ENCODE measurements at regions not wholly inside any gene's neighbourhood (a gene's known extent, or its start where the extent isn't known, plus 50 kb on each side); places are given as distances from the start of the nearest gene placed in this dataset.

DNA sequence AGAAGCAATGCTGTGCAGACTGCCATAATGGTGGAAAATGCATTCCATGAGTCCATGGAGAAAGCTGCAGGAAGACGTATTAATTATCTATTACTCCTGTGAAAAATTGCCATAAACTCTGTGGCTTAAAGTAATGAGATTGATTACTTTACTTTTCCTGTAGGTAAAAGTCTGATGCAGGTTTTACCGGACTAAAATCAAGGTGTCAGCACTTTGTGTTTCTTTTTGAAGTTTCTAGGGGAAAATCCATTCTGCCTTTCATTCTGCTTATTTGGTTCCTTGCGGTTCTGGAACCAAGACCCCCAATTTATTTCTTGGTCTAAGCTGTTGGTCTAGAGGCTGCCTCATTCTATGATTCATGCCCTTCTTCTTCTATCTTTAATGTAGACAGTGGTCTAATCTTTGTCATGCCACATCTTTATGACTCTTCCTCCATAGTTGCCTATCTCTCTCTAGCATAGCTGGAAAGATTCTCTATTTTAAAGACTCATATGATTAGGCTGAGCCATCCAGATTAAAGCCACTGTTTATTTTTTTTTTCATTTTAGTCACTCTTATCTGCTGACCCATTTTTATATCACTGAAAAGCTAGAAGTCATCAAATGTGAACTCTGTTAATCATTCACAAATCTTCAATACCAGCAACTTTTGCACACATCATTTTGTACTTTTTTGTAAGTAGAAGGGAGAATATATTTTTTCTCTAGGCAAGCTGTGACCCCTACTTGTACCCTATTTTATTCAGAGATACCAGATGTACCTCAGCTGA lies 2056.4 kb downstream of the PCDH7 start:
- no peak for DNase-seq

DNA sequence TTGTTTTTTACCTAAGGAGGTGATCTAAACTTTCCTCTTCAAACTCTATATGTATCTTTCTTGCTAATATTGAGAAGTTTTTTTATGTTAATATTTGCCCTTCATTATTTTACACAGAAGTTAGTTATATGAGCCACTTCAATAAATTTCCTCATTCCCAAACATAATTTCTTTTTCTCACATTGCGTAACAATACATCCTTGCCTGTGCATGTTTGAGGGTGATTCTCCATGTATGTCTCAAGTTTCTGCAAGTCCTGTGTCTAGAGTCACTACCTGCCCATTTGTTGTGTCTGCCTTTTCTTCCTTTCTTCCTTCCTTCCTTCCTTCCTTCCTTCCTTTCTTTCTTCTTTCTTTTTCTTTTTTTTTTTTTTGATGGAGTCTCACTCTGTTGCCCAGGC lies 2057.9 kb downstream of the PCDH7 start:
- no peak for DNase-seq

DNA sequence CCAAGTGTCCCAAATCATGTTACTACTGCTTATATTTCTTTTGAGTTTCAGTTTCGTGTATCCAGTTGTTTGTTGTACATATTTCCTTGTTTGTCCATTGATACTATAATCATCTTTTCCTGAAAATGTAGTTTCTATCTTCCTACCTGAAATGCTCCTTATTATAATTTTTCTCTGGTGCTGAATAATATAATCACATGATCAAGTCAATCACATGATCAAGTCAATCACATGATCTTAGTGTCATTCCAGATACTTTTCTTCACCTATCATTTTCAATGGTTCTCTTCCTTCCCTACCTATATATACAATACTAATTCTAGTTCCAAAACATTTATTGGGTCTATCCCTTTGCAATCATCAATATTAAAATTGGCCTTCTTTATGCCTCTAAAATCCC lies 2058.8 kb downstream of the PCDH7 start:
- no peak for DNase-seq

DNA sequence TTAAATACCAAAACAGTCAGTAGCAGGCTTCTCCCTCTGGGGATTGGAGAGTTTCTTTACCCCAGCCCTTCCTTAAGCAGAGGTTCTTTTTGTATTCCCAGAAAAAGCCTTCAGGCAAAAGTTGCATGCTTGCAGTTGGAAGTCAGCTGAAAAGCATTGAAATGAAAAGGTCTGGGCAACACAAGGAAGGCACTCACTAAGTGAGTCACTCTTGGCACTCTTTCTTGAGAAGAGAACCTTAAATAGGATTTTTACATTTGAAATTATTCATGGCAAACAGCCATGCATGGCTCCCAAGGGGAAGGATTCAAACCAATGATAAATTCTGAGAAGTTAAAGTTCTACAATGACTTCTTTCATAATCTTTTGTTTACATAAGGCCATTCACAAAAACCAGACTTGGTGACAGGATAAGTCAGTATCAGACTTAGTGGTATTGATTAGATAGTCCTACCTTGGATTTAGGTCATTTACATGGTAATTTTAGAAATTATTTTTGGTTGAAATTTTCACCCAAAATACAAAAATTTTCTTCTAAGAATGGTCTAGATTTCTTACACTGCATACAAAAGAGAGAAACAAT lies 2068.9 kb downstream of the PCDH7 start:
- DNase-seq = peak; percentile 1

DNA sequence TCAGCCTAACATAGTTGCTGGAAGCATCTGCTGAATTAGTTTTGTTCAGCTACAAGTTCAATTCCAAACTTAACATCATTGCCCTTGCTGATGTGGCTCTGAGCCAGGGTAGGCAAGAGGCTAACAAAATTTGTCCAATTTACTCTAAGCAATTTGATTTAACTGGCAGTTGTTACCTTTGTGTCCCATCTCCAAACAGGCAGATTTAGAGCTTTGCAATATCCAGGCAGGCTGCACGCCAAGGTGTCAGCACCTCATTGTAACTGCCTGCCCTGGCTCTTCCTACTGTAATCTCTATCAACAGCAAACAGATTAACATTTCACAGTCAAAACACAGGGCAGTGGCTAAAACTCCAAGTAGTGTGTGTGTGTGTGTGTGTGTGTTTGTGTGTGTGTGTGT lies 2070.6 kb downstream of the PCDH7 start:
- no peak for DNase-seq

DNA sequence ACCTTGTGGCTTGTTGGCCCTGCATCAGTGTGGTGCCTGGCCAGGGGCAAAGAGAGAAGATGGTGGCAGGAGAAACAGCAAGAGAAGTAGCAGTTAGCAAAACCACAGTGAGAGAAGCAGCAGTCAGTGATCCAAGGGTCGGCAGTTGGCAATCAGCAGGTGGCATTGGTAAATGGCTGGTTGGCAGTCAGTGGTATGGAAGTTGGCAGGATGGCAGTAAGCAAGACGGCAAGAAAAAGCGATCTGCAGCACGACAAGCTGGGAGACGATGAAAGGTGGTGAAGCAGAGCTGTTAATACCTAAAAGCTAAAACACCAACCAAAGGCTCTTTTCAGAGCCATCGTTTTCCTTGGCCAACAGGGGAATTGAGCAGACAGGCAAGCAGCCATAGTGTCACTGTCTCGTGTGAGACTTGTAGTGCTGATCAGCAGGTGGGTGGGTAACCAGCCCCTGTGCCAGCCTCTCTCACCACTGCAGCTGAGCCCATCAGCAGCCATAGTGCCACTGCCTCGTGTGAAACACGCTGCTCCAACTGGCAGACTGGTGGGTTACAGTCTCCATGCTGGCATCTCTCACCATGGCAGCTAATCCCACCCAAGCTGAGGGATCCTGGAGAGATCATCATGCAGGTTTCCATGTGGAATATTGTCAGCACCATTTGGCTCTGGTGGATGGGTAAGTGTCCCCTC lies 2078.4 kb downstream of the PCDH7 start:
- DNase-seq = no peak

DNA sequence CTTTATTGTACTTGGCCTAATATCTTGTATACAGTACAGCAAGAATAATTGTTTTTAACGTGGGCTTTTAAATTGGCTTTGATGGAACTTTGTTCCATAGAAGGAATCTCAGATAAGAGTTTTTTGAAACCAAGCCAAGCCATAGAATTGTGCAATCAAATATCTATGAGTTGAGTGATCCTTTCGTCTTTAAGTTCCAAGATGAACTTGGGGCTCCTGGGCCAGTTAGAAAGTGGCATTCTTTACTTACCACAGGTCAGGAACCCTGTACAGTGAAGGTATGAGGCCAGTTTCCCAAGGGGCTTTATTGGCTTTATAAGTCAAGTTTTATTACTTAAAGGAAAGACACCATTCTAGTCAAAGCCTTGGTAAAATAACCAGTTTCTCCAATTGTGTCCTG lies 2104.2 kb downstream of the PCDH7 start:
- no peak for DNase-seq

DNA sequence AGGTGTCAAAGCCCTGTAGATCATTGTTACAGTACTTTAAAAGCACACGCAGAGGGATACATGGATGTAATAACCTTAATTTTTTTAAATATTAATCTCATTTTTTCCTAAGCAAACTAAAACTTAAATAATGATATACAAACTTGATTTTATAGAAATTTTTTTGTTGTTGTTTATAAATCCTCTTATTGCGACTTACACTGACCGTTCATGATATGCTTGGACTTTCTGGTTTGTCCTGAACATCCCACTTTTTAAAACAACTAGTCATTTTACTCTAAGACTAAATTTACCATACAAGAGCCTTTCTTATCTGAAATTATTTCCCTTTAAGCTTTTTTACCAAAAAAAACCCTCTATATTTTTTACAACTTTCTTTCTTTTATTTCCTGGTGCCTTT lies 2106.0 kb downstream of the PCDH7 start:
- no peak for DNase-seq

DNA sequence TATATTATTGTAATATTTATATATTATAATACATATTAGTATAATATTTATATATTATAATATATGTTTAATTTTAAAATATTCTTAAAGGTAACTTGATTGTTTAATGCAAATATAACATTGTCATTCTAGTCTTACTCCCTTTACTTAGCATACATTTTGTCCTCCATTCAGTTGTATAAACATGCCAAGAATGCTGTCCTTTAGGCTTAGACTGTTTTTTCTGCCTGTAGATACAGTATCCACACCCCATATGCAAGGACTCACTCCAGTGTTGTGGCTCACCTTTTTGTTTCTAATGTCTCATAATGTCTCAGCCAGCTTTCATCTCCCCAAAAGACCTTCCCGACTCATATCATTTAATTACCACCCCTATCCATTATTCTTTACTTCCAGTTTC lies 2110.0 kb downstream of the PCDH7 start:
- no peak for DNase-seq

DNA sequence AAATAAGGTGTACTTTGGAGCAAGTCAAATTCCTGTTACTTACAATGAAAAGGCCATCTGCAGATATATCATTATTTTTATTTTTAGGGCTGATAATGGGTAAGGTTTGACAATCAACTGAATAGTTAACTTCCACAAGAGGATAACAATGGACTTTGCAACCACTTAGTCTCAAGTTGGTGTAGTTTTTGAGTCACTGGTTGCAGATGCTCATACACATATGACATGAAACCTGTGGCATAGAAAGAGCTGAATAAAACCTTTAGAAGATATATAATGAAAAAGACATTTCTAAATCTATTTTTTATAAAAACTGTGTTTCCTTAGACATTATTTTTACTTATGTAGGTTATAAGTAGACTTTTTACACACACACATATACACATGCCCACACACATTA lies 2110.9 kb downstream of the PCDH7 start:
- no peak for DNase-seq

DNA sequence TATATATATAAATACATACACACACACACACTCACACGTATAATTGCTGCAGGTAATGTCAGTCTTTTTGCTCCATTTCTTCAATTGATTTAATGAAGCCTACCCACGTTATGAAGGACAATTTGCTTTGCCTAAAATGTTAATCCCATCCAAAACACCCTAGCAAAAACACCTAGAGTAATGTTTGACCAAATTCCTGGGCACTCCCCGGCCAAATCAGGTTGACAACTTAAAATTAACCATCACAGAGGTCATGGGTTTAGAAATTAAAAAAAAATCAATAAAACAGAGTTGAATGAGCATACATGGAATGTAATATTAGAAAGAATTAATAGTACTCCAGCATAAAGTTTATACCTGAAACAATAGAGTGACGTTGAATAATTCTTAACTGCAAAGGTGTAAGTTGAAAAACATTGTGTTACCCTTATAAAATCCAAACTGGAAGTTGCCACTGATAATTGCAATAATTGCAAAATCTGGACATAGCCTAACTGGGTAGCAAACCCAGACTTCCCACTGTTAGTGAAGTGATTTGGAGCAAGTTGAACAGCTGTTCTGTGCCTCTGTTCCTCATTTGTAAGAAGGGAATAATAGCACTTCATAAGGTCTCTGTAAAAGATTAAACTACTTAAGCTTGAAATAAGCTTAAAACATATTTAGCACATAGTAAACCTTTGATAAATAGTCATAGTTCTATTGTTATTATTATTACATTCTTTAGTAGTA lies 2120.5 kb downstream of the PCDH7 start:
- DNase-seq = no peak

DNA sequence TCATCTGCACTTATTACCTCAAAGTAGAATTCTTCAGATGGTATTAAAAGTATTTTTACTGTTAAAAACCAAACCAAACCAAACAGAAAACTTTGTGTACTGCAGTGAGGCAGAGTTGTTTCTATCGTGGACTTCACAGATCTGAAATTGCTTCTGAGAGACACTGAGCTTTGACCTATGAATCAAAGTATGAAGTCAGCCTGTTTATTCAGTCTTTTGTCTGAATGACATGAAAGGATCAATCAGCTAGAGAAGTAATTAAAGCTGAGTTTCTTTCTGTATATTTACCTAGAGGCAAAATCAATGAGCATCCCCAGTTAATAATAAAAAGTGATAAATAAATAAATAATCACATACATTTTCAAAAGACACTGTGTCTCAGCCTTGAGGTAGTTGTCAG lies 2121.0 kb downstream of the PCDH7 start:
- DNase-seq = no peak

DNA sequence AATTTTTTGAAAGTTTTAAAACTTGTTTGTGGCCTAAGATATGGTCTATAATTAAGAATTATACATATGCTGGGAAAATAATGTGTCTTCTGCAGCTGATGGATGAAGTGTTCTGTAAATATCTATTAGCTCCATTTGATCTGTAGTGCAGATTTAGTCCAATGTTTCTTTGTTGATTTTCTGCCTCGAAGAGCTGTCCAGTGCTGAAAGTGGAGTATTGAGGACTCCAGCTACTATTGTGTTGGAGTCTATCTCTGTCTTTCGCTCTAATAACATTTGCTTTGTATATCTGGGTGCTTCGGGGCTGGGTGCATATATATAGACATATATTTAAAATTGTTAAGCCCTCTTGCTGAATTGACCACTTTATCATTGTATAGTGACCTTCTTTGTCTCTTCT lies 2127.3 kb downstream of the PCDH7 start:
- peak; percentile 20 for DNase-seq

DNA sequence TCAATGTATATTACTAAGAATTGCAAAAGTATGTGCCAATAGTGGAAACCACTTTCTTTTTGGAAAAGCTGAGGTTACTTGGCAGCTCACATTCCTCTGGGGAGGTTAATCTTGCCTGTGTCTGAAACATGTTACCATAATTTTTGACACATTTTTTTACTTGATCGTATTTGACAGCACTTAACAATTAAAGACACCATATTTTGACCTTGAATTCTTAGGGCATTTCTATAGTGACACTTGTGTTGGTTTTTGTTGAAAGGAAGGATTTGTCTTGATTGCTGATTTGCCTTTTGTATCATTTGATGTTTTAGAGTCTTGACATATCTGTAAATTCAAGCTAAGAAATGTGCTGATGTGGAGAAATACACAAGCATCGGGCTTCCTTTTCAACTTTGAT lies 2135.5 kb downstream of the PCDH7 start:
- no peak for DNase-seq

DNA sequence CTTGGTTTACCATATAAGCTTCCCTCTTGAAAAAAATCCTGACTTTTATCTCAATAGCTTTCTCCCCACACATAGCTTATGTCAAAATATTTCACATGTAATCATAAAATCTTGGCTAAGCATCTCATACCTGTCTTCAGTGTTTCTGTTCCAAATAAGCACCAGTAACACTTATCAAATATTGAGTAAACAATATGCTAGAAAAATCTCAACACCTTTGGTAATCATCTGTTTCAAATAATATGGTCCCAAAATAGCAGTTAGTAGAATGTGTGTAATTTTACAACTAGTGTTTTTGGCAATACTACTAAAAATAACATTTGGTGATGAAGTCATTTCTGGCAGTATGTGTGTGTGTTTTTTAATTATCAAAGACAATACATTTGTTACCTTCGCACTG lies 2138.2 kb downstream of the PCDH7 start:
- no peak for DNase-seq

DNA sequence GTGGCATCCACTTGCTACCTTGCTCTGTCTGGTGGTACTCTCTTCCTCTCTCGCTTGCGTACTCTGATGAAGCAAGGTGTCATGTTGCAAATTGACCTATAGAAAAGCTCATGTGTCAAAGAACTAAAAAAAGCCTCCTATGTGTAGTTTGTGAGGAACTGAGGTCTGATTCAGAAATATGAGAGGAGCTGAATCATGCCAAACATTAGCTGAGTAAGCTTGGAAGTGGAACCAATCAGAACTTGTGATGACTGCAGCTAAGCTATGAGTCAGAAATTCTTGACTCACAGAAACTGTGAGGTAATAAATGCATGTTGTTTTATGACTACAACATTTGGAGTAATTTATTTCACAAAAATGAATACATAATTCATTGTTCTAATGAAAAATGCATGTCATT lies 2138.8 kb downstream of the PCDH7 start:
- no peak for DNase-seq

DNA sequence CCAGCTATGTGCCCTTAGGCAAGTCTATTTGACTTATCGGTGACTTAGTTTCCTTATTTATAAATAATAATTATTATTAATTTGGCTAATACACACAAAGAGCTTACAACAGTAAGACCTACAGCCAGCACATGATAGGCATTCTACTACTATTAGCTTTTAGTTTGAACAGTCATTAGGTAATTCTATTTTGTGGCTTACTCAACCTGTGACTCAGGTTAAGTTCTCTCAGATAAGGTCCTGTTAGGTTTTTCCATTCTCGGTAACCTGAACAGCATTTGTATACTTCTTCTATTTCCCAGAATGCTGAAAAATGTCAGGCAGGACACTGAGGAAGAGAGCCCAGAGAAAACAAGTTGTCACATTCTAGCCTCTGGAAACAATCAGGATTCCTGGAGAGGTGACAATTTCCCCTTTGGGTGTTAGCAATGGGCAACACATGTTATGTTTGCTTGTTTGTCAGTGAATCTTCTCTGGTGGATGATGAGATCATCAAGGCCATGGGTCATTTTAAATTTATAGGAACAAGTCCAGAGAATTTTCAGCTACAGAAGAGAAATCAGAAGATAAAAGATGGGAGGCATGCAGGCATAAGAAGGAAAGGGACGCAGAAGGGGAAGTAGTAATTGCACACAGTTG lies 2144.7 kb downstream of the PCDH7 start:
- no peak for DNase-seq

DNA sequence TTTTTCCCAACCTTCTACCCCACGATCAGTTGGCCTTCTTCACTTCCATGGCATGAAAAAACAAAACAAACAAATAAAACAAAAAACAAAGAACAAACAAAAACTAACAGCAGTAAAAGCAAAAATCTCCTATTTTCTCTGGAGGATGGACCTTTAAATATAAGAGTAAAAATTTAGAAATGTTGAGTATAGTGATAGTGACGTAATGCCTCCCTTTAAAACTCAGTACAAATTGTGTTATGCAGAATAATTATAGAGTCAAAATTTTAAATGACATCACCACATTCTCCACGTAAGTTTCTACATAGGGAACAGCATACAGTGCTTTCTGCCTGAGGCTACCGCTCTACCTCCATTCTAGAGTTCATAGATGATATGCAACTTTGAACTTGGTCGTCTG lies 2156.4 kb downstream of the PCDH7 start:
- DNase-seq = no peak

DNA sequence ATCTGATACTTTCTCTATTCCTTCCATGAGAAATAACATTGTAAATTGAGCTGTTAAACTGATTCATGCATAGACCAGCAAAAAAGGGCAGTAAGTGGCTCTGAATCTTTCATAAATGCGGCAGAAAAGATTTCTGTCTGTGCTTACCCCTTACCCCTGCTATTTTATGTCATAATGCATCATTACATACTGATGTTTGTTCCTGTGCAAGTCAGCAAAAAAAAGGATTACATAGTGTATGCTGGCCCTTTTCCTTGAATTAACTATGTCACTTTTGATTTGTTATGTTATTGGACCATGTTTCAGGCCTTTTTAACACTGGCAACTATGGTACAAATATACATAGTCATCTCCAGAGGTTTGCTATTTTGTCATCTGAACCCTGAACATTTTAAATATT lies 2159.7 kb downstream of the PCDH7 start:
- DNase-seq = no peak

DNA sequence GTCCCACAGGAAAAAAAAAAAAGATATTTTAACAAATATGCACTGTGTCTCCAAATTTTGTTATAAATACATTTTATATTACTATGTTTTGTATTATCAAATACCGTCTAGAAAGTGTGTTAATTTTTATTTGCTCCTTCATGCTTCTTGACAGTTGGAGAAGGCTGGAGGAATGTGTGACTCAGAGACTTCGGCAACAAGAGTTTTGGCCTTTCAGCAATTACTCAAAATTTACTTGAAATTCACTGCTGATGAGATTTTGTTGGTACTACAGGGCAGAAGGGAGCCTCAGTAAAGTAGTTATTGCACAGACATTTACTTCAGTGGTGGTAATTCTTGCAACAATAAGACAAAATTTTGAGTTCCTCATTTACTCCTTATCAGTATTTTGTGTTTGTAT lies 2164.0 kb downstream of the PCDH7 start:
- DNase-seq = no peak

DNA sequence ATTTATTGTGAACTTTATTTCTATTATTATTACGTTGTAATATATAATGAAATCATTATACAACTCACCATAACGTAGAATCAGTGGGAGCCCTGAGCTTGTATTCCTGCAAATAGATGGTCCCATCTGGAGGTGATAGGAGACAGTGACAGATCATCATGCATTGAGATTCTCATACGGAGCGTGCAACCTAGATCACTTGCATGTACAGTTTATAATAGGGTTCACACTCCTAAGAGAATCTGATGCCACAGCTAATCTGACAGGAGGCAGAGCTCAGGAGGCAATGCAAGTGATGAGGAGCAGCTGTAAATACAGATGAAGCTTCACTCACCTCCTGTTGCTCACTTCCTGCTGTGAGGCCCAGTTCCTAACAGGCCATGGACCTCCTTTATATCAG lies 2170.2 kb downstream of the PCDH7 start:
- no peak for DNase-seq

DNA sequence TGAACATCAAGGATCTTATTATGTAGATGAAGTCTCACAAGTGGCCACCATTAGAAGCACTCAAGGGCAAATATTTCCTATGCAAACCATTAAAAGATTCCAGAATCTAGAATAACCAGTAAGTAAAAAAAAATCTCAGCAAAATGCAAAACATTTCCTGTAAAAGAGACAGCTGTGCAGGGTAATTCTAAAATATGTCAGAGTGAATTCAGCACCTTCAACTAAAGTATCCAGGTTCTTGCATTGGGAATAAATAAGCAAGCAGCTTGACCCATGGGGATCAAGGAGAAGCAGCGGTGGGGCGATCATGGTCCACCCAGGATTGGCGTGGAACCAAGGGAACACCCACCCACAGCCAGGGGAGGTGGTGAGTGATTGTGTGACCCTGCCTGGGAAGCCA lies 2188.9 kb downstream of the PCDH7 start:
- DNase-seq = no peak

DNA sequence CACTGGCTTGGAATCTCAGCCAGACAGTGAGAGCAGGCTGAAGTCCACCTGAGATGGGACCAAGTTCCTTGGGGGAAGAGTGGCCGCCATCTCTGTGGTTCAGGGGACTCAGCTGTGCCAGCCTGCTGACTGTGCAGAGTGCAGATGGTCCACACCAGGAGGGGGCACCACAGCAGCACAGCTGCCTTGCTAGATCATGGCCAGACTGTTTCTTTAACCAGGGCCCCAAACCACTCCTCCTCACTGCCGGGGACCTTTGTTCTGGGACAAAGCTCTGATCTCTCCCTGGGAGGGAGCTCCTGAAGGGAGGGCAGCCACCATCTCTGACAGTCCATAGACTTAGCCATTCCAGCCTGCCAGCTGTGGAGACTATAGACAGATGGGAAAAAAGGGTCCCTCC lies 2189.6 kb downstream of the PCDH7 start:
- DNase-seq = no peak
